Loucy (cell line): ENCODE measurements at regions not wholly inside any gene's neighbourhood (a gene's known extent, or its start where the extent isn't known, plus 50 kb on each side); places are given as distances from the start of the nearest gene placed in this dataset.
"Not testable (repeated sequence)": the region's sequence is repeated elsewhere in the genome, so short reads cannot be mapped to it uniquely, and the experiment has no call there.

Experiments
- H2AFZ ChIP-seq: fragments of 200-600 bp; sonication (generic); 2 replicates; pipeline ENCODE4 v1.6.0; 2016; ENCODE audit warnings: antibody characterized with exemption, mild to moderate bottlenecking, low read length, moderate library complexity
- H3F3A ChIP-seq: fragments of 200-600 bp; 2 replicates; pipeline ENCODE4 v1.6.0; 2016; ENCODE audit warnings: antibody characterized with exemption, low read depth, mild to moderate bottlenecking
- H3K27me3 ChIP-seq: fragments of 200-600 bp; sonication (generic); 2 replicates; pipeline ENCODE4 v1.6.1; 2014; ENCODE audit warnings: low read length, mild to moderate bottlenecking; ENCODE audit not compliant: insufficient read depth, poor library complexity, severe bottlenecking
- H3K36me3 ChIP-seq: fragments of 200-600 bp; sonication (generic); 2 replicates; pipeline ENCODE4 v1.6.1; 2016; ENCODE audit warnings: low read length; ENCODE audit not compliant: insufficient read depth
- H3K4me1 ChIP-seq: fragments of 200-600 bp; sonication (generic); 2 replicates; pipeline ENCODE4 v1.5.1; 2014; ENCODE audit warnings: low read length, mild to moderate bottlenecking; ENCODE audit not compliant: insufficient read depth, poor library complexity, severe bottlenecking
- H3K4me2 ChIP-seq: fragments of 200-600 bp; sonication (generic); 2 replicates; pipeline ENCODE4 v1.6.0; 2014; ENCODE audit warnings: antibody characterized with exemption, low read length, low read depth, mild to moderate bottlenecking; ENCODE audit not compliant: poor library complexity, severe bottlenecking
- H3K4me3 ChIP-seq: fragments of 200-600 bp; sonication (generic); 2 replicates; pipeline ENCODE4 v1.5.1; 2014; ENCODE audit warnings: low read length, mild to moderate bottlenecking, mixed read lengths; ENCODE audit not compliant: poor library complexity, severe bottlenecking
- H3K79me2 ChIP-seq: fragments of 200-600 bp; sonication (generic); 2 replicates; pipeline ENCODE4 v1.6.1; 2014; ENCODE audit warnings: low read length; ENCODE audit not compliant: insufficient read depth
- H3K9ac ChIP-seq: fragments of 200-600 bp; sonication (generic); 2 replicates; pipeline ENCODE4 v1.6.0; 2014; ENCODE audit warnings: mild to moderate bottlenecking, low read depth, low read length, moderate library complexity; ENCODE audit not compliant: poor library complexity, severe bottlenecking
- H3K9me2 ChIP-seq: fragments of 200-600 bp; sonication (generic); replicated peaks from 2 replicates; pipeline ENCODE4 v1.6.1; 2016; ENCODE audit warnings: low read depth, low read length, mixed read lengths
- H3K9me3 ChIP-seq: fragments of 200-600 bp; sonication (generic); 2 replicates; pipeline ENCODE4 v1.6.1; 2014; ENCODE audit warnings: mild to moderate bottlenecking, antibody characterized with exemption, low read length, low read depth; ENCODE audit not compliant: insufficient read depth
- H4K20me1 ChIP-seq: fragments of 200-600 bp; sonication (generic); 2 replicates; pipeline ENCODE4 v1.6.0; 2014; ENCODE audit warnings: antibody characterized with exemption, low read length, mild to moderate bottlenecking; ENCODE audit not compliant: insufficient read depth, poor library complexity, severe bottlenecking
- EZH2phosphoT487 ChIP-seq: fragments of 200-600 bp; IDR thresholded peaks from 2 replicates; pipeline ENCODE4 v1.6.1; 2018; ENCODE audit warnings: antibody characterized with exemption, mild to moderate bottlenecking, moderate library complexity, borderline replicate concordance
- TF ChIP-seq, protein P1 (sequence below): fragments of 200-600 bp; sonication (generic); conservative IDR thresholded peaks from 2 replicates; pipeline ENCODE4 v1.5.1; 2014; ENCODE audit warnings: mild to moderate bottlenecking, antibody characterized with exemption, low read length

DNA sequence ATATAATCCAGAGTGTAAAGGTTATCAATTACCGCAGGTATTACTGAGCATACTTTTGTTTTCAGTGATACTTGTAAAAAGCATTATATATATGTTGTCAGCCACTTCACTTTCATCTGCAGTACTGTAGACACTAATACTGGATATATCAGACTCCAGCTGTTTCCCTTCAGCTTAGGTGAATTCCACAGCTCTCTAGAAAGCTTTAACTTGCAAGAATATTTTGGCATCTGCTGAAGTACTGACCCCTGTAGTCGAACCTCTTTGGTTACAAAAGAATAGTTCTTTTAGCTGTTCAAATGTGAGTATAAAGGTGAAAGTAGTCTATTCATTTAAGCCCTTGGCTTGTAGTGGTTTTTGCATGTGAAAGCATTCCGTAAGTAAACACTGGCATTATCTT is 1222.7 kb upstream of the TENM3 start:
- no peak overlapping the region for H2AFZ ChIP-seq
- H3K4me3 ChIP-seq: no peak overlapping the region
- H3K79me2 ChIP-seq: no peaks in the 10 kb centered on the region
- no peaks in the 10 kb centered on the region for H4K20me1 ChIP-seq
- no peak overlapping the region for H3K4me2 ChIP-seq
- no peaks in the 10 kb centered on the region for H3K36me3 ChIP-seq
- H3K27me3 ChIP-seq: no peaks in the 10 kb centered on the region
- no peaks in the 10 kb centered on the region for H3K4me1 ChIP-seq
- no peaks in the 10 kb centered on the region for H3K9me2 ChIP-seq
- TF ChIP-seq, protein P1, sequence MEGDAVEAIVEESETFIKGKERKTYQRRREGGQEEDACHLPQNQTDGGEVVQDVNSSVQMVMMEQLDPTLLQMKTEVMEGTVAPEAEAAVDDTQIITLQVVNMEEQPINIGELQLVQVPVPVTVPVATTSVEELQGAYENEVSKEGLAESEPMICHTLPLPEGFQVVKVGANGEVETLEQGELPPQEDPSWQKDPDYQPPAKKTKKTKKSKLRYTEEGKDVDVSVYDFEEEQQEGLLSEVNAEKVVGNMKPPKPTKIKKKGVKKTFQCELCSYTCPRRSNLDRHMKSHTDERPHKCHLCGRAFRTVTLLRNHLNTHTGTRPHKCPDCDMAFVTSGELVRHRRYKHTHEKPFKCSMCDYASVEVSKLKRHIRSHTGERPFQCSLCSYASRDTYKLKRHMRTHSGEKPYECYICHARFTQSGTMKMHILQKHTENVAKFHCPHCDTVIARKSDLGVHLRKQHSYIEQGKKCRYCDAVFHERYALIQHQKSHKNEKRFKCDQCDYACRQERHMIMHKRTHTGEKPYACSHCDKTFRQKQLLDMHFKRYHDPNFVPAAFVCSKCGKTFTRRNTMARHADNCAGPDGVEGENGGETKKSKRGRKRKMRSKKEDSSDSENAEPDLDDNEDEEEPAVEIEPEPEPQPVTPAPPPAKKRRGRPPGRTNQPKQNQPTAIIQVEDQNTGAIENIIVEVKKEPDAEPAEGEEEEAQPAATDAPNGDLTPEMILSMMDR: no peak
- H3F3A ChIP-seq: no peaks in the 10 kb centered on the region
- no peaks in the 10 kb centered on the region for H3K9me3 ChIP-seq
- no peak overlapping the region for H3K9ac ChIP-seq

DNA sequence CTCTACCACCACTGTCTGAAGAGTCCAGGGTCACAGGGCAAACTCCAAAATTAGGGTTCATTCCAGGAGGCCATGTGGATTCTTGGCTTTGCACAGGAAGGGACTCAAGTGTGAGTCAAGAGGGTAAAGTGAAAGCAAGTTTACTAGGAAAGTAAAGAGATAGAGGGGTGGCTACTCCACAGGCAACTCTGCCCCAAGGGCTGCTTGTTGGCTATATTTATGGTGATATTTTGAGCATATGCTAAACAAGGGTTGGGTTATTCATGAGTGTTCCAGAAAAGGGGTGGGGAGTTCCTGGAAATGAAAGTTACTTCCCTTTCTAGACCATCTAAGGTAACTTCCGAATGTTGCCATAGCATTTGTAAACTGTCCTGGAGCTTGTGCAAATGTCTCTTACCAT is 1222.0 kb upstream of the TENM3 start:
- Histone ChIP-seq H3F3A (no peaks in the 10 kb centered on the region), H3K4me3 (no peak overlapping the region), H2AFZ (no peak overlapping the region), H3K27me3 (no peaks in the 10 kb centered on the region), H3K9ac (no peak overlapping the region), H3K9me2 (no peaks in the 10 kb centered on the region), H3K79me2 (no peaks in the 10 kb centered on the region), H3K4me1 (no peaks in the 10 kb centered on the region), H3K4me2 (no peak overlapping the region), H3K9me3 (no peaks in the 10 kb centered on the region), H3K36me3 (no peaks in the 10 kb centered on the region), H4K20me1 (no peaks in the 10 kb centered on the region)
- TF ChIP-seq EZH2phosphoT487: no peak

DNA sequence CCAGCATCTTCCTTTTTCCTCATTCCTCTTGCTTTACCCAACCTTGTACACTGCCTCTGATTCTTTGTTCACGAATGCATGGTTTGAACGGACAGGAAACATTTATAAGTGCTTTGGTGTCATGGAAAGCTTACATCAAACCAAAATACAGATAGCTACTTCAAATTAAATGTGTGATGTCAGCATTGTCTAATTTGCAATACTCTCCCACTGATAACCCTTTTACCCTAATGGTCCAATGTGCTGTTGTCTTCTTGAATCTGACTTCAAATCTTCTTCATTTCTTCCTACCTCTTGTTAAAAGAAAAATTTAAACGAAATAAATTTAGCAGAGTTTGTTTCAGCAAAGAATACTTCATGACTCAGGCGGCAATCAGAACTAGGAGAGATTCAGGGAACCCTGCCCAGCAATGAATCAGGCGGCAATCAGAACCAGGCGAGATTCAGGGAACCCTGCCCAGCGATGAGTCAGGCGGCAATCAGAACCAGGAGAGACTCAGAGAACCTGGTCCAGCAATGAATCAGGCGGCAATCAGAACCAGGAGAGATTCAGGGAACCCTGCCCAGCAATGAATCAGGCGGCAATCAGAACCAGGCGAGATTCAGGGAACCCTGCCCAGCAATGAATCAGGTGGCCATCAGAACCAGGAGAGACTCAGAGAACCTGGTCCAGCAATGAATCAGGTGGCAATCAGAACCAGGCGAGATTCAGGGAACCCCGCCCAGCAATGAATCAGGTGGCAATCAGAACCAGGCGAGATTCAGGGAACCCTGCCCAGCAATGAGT is 1212.9 kb upstream of the TENM3 start:
- H3K4me3 ChIP-seq: not testable (repeated sequence)

DNA sequence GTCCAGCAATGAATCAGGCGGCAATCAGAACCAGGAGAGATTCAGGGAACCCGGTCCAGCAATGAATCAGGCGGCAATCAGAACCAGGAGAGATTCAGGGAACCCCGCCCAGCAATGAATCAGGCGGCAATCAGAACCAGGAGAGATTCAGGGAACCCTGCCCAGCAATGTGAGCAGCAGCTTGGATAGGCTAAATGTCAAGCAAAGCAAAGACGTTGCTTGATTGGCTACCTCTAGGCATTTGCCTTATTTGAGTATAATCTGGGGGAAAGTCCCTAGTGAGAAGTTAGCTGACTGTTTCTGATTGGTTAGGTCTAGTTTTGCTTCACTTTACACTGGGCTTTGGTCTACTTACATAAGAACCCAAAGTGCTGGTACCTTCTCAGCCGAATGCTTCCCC is 1212.2 kb upstream of the TENM3 start:
- Histone ChIP-seq H3K79me2 (no peaks in the 10 kb centered on the region), H4K20me1 (no peaks in the 10 kb centered on the region), H3K9me2 (no peaks in the 10 kb centered on the region), H3K36me3 (no peaks in the 10 kb centered on the region), H3K4me1 (no peaks in the 10 kb centered on the region), H2AFZ (no peak overlapping the region), H3K9me3 (no peaks in the 10 kb centered on the region), H3K4me3 (no peak overlapping the region), H3K9ac (no peak overlapping the region), H3K4me2 (no peak overlapping the region), H3F3A (no peaks in the 10 kb centered on the region), H3K27me3 (no peaks in the 10 kb centered on the region)
- TF ChIP-seq, protein P1: no peak
- TF ChIP-seq EZH2phosphoT487: no peak

More for the DNA sequence above, 1212.9 kb upstream of the TENM3 start:
- H3K4me1 ChIP-seq, H3K9me3 ChIP-seq, H3K36me3 ChIP-seq, H3K4me2 ChIP-seq, H3K79me2 ChIP-seq, H2AFZ ChIP-seq, H3K27me3 ChIP-seq, H3K9me2 ChIP-seq, H4K20me1 ChIP-seq, H3K9ac ChIP-seq, H3F3A ChIP-seq: not testable (repeated sequence)
